ENCODE measurements at regions not wholly inside any gene's neighbourhood (a gene's known extent, or its start where the extent isn't known, plus 50 kb on each side); places are given as distances from the start of the nearest gene placed in this dataset.

- 60% methylated on average over 1 of the region's 1 CpG for WGBS
- H3K9ac ChIP-seq (ENCODE audit: low read depth in 1 of 2, low read length in 2 of 2), result no peak overlapping the region
- H3K4me3 ChIP-seq (ENCODE audit: low read depth in 1 of 3, low read length in 3 of 3), result no peak overlapping the region
- peaks cover 2 to 9% (median 5%) of the 10 kb centered on the region in 4 donors for H3K9me3 ChIP-seq (ENCODE audit: control insufficient read depth in 4 of 4, low read length in 3 of 4)
- H3K36me3 ChIP-seq (ENCODE audit: control insufficient read depth in 4 of 4, insufficient read depth in 3 of 4, low read depth in 1 of 4, low read length in 3 of 4), result no peaks in the 10 kb centered on the region
- no peak overlapping the region for H3K27ac ChIP-seq (ENCODE audit: low read depth in 1 of 2, low read length in 2 of 2)
- no peaks in the 10 kb centered on the region for H3K4me1 ChIP-seq (ENCODE audit: control insufficient read depth in 4 of 4, insufficient read depth in 4 of 4, low read length in 3 of 4)
- TF ChIP-seq ZBTB33 (IDR thresholded peaks at IDR 0.05), result no peak
- TF ChIP-seq GABPA (IDR thresholded peaks at IDR 0.05 in 1 of 2, conservative IDR thresholded peaks at IDR 0.05 in 1 of 2), result no peak
- TF ChIP-seq CTCF (IDR thresholded peaks at IDR 0.05; ENCODE audit: low read depth, low read length, missing input control), result no peak
- TF ChIP-seq HNF4A (conservative IDR thresholded peaks at IDR 0.05), result no peak
- TF ChIP-seq EGR1 (IDR thresholded peaks at IDR 0.05; ENCODE audit: low read depth in 2 of 2), result no peak
- TF ChIP-seq HNF4G (IDR thresholded peaks at IDR 0.05), result no peak
- TF ChIP-seq FOXA1 (IDR thresholded peaks at IDR 0.05), result no peak
- no peak for TF ChIP-seq YY1 (IDR thresholded peaks at IDR 0.05)
- no peak for DNase-seq (ENCODE audit: low spot score)
- H3K27me3 ChIP-seq (ENCODE audit: control insufficient read depth in 4 of 4, insufficient read depth in 4 of 4, low read length in 3 of 4), result peaks cover 0 to 3% (median 0%) of the 10 kb centered on the region in 4 donors
These were observed 157.5 kb upstream of the PDE1C start for GRCh38 chr7:32227746-32228145.

- WGBS, result 81% methylated on average over 5 of the region's 5 CpGs
- no peak overlapping the region for H3K4me3 ChIP-seq (ENCODE audit: low read depth in 1 of 3, low read length in 3 of 3)
- no peak overlapping the region for H3K9ac ChIP-seq (ENCODE audit: low read depth in 1 of 2, low read length in 2 of 2)
- TF ChIP-seq SP1 (IDR thresholded peaks at IDR 0.05) (no peak), CTCF (IDR thresholded peaks at IDR 0.05; ENCODE audit: low read depth, low read length, missing input control) (no peak), JUND (IDR thresholded peaks at IDR 0.05) (no peak), MAX (IDR thresholded peaks at IDR 0.05) (no peak), EGR1 (IDR thresholded peaks at IDR 0.05; ENCODE audit: low read depth in 2 of 2) (no peak), ATF3 (IDR thresholded peaks at IDR 0.05) (no peak), GABPA (IDR thresholded peaks at IDR 0.05 in 1 of 2, conservative IDR thresholded peaks at IDR 0.05 in 1 of 2) (no peak), TAF1 (conservative IDR thresholded peaks at IDR 0.05) (no peak), FOXA1 (IDR thresholded peaks at IDR 0.05) (no peak), NR2F2 (IDR thresholded peaks at IDR 0.05) (no peak)
- H3K36me3 ChIP-seq (ENCODE audit: control insufficient read depth in 4 of 4, insufficient read depth in 3 of 4, low read depth in 1 of 4, low read length in 3 of 4), result no peaks in the 10 kb centered on the region
- H3K4me1 ChIP-seq (ENCODE audit: control insufficient read depth in 4 of 4, insufficient read depth in 4 of 4, low read length in 3 of 4), result no peaks in the 10 kb centered on the region
- H3K27me3 ChIP-seq (ENCODE audit: control insufficient read depth in 4 of 4, insufficient read depth in 4 of 4, low read length in 3 of 4), result peaks cover 0 to 3% (median 0%) of the 10 kb centered on the region in 4 donors
- H3K9me3 ChIP-seq (ENCODE audit: control insufficient read depth in 4 of 4, low read length in 3 of 4), result peaks cover 2 to 9% (median 5%) of the 10 kb centered on the region in 4 donors
- no peak for DNase-seq (ENCODE audit: low spot score)
- H3K27ac ChIP-seq (ENCODE audit: low read depth in 1 of 2, low read length in 2 of 2), result no peak overlapping the region
These were observed 154.1 kb upstream of the PDE1C start for GRCh38 chr7:32224276-32224675.
